Neural progenitor cell (in vitro differentiated cells): ENCODE measurements at regions not wholly inside any gene's neighbourhood (a gene's known extent, or its start where the extent isn't known, plus 50 kb on each side); places are given as distances from the start of the nearest gene placed in this dataset.

Source experiments
- CTCF ChIP-seq: fragments of 200-600 bp; sonication (generic); IDR thresholded peaks from 2 replicates; pipeline ENCODE4 v1.5.1; 2017; ENCODE audit warnings: antibody characterized with exemption, mild to moderate bottlenecking
- EZH2 ChIP-seq: fragments of 200-600 bp; sonication (generic); IDR thresholded peaks from 2 replicates; pipeline ENCODE4 v1.6.1; 2017; ENCODE audit warnings: antibody characterized with exemption, mild to moderate bottlenecking, moderate library complexity
- EZH2phosphoT487 ChIP-seq: fragments of 200-600 bp; sonication (generic); IDR thresholded peaks from 2 replicates; pipeline ENCODE4 v1.6.1; 2017; ENCODE audit warnings: antibody characterized with exemption

GRCh38 chr15:46452297-46452820, 817.5 kb downstream of the SQOR start:
- TF ChIP-seq CTCF (no peak), EZH2 (no peak), EZH2phosphoT487 (no peak)
